HEK293 (cell line): ENCODE measurements at regions not wholly inside any gene's neighbourhood (a gene's known extent, or its start where the extent isn't known, plus 50 kb on each side); places are given as distances from the start of the nearest gene placed in this dataset.

Experiments
- CTCF ChIP-seq: fragments of 450-650 bp; formaldehyde crosslinking; IDR thresholded peaks from 2 replicates; pipeline ENCODE4 v1.5.1; 2016; ENCODE audit warnings: missing biosample characterization, missing genetic modification characterization
- MZF1 ChIP-seq: fragments of 450-650 bp; formaldehyde crosslinking; IDR thresholded peaks from 2 replicates; pipeline ENCODE4 v1.5.1; 2017; ENCODE audit warnings: missing biosample characterization, missing genetic modification characterization, borderline replicate concordance
- OVOL3 ChIP-seq: fragments of 450-650 bp; formaldehyde crosslinking; IDR thresholded peaks from 2 replicates; pipeline ENCODE4 v1.5.1; 2016; ENCODE audit warnings: missing biosample characterization, missing genetic modification characterization
- RBAK ChIP-seq: fragments of 450-650 bp; formaldehyde crosslinking; IDR thresholded peaks from 2 replicates; pipeline ENCODE4 v1.5.1; 2016; ENCODE audit warnings: missing biosample characterization, missing genetic modification characterization
- SP2 ChIP-seq: fragments of 450-650 bp; formaldehyde crosslinking; IDR thresholded peaks from 2 replicates; pipeline ENCODE4 v1.5.1; 2016; ENCODE audit warnings: missing biosample characterization, missing genetic modification characterization
- ZBTB10 ChIP-seq: fragments of 450-650 bp; formaldehyde crosslinking; IDR thresholded peaks from 2 replicates; pipeline ENCODE4 v1.5.1; 2016; ENCODE audit warnings: missing biosample characterization, missing genetic modification characterization
- ZBTB11 ChIP-seq: fragments of 450-650 bp; formaldehyde crosslinking; conservative IDR thresholded peaks from 2 replicates; pipeline ENCODE4 v1.5.1; 2016; ENCODE audit warnings: low read depth, missing biosample characterization, missing genetic modification characterization
- ZNF398 ChIP-seq: fragments of 450-650 bp; formaldehyde crosslinking; IDR thresholded peaks from 2 replicates; pipeline ENCODE4 v1.5.1; 2017; ENCODE audit warnings: missing biosample characterization, missing genetic modification characterization
- ZNF660 ChIP-seq: fragments of 450-650 bp; IDR thresholded peaks from 2 replicates; pipeline ENCODE4 v1.5.1; 2018; ENCODE audit warnings: missing biosample characterization, mild to moderate bottlenecking, missing genetic modification characterization
- ZXDB ChIP-seq: fragments of 450-650 bp; formaldehyde crosslinking; IDR thresholded peaks from 2 replicates; pipeline ENCODE4 v1.5.1; 2016; ENCODE audit warnings: missing biosample characterization, missing genetic modification characterization

- TF ChIP-seq CTCF: no peak
- TF ChIP-seq OVOL3 (tag by site-specific recombination): no peak
- TF ChIP-seq ZBTB11 (tag by site-specific recombination): no peak
- TF ChIP-seq SP2 (tag by site-specific recombination): no peak
- no peak for TF ChIP-seq ZNF660 (tag by site-specific recombination)
- TF ChIP-seq ZNF398: no peak
- no peak for TF ChIP-seq ZXDB (tag by site-specific recombination)
- no peak for TF ChIP-seq MZF1 (tag by site-specific recombination)
- no peak for TF ChIP-seq ZBTB10 (tag by site-specific recombination)
- TF ChIP-seq RBAK (tag by site-specific recombination): no peak
These were observed 1225.9 kb upstream of the MAP3K7 start for GRCh38 chr6:91812596-91813274.
